Mesenchymal stem cell (in vitro differentiated cells and primary cell): ENCODE measurements at regions not wholly inside any gene's neighbourhood (a gene's known extent, or its start where the extent isn't known, plus 50 kb on each side); places are given as distances from the start of the nearest gene placed in this dataset.
A peak's percentile ranks its signal among the peaks of the same experiment; 100 is the strongest.

Source experiments
- DNase-seq: peaks from one replicate; pipeline ENCODE4 v3.0.0-alpha.2; 2013
- H2AFZ ChIP-seq: one replicate; pipeline ENCODE4 v1.6.1; 2013; ENCODE audit warnings: low read depth, mild to moderate bottlenecking, control low read depth, inconsistent platforms, low read length, moderate library complexity
- H2AK5ac ChIP-seq: 2 replicates; pipeline ENCODE4 v1.6.1; 2013; ENCODE audit warnings: low read length, moderate library complexity, mild to moderate bottlenecking, inconsistent platforms; ENCODE audit not compliant: severe bottlenecking
- H2BK120ac ChIP-seq: one replicate; pipeline ENCODE4 v1.6.1; 2013; ENCODE audit warnings: low read depth, mild to moderate bottlenecking, inconsistent platforms, low read length, moderate library complexity
- H2BK12ac ChIP-seq, 2 experiments: one replicate each; pipeline ENCODE4 v1.6.1; 2013; ENCODE audit warnings: inconsistent platforms in 2 of 2, low read length in 2 of 2, mild to moderate bottlenecking in 2 of 2, moderate library complexity in 2 of 2, control low read depth in 1 of 2
- H2BK15ac ChIP-seq: one replicate; pipeline ENCODE4 v1.6.1; 2013; ENCODE audit warnings: mild to moderate bottlenecking, low read depth, inconsistent platforms; ENCODE audit not compliant: poor library complexity, severe bottlenecking
- H2BK5ac ChIP-seq: 2 replicates; pipeline ENCODE4 v1.6.1; 2013; ENCODE audit warnings: low read depth, mild to moderate bottlenecking, low read length, control low read depth, inconsistent platforms; ENCODE audit not compliant: poor library complexity, severe bottlenecking
- H3K14ac ChIP-seq, 2 experiments: one replicate each; pipeline ENCODE4 v1.6.1; 2013; ENCODE audit warnings: inconsistent platforms in 2 of 2, low read length in 2 of 2, control low read depth in 1 of 2, mild to moderate bottlenecking in 1 of 2, moderate library complexity in 1 of 2
- H3K18ac ChIP-seq, 2 experiments: one replicate each; pipeline ENCODE4 v1.6.1; 2013; ENCODE audit warnings: inconsistent platforms in 2 of 2, low read length in 2 of 2, control low read depth in 1 of 2, low read depth in 1 of 2, mild to moderate bottlenecking in 1 of 2
- H3K23ac ChIP-seq, 2 experiments: one replicate each; pipeline ENCODE4 v1.6.1; 2013; ENCODE audit warnings: inconsistent platforms in 2 of 2, low read length in 2 of 2, mild to moderate bottlenecking in 2 of 2, moderate library complexity in 2 of 2, control low read depth in 1 of 2
- H3K27ac ChIP-seq: 2 replicates; pipeline ENCODE4 v1.5.1; 2013; ENCODE audit warnings: mild to moderate bottlenecking, moderate library complexity, low read length, control low read depth, inconsistent platforms; ENCODE audit not compliant: poor library complexity, severe bottlenecking
- H3K27me3 ChIP-seq, 2 experiments: 2 replicates each; pipeline versions ENCODE4 v1.6.1 to v1.7.0; 2013; ENCODE audit warnings: low read length in 2 of 2, mild to moderate bottlenecking in 2 of 2, moderate library complexity in 2 of 2, control low read depth in 1 of 2, inconsistent platforms in 1 of 2; ENCODE audit not compliant: control insufficient read depth in 1 of 2, insufficient read depth in 1 of 2
- H3K36me3 ChIP-seq, 2 experiments: 2 replicates each; pipeline versions ENCODE4 v1.6.1 to v1.7.0; 2013; ENCODE audit warnings: low read length in 2 of 2, control low read depth in 1 of 2, inconsistent platforms in 1 of 2, low read depth in 1 of 2, mild to moderate bottlenecking in 1 of 2; ENCODE audit not compliant: insufficient read depth in 2 of 2, control insufficient read depth in 1 of 2
- H3K4ac ChIP-seq, 2 experiments: one replicate each; pipeline ENCODE4 v1.6.1; 2013; ENCODE audit warnings: inconsistent platforms in 2 of 2, low read length in 2 of 2, mild to moderate bottlenecking in 2 of 2, moderate library complexity in 2 of 2, control low read depth in 1 of 2, low read depth in 1 of 2
- H3K4me1 ChIP-seq: 2 replicates; pipeline ENCODE4 v1.6.1; 2013; ENCODE audit warnings: low read depth, low read length, control low read depth; ENCODE audit not compliant: control insufficient read depth, insufficient read depth
- H3K4me2 ChIP-seq: 2 replicates; pipeline ENCODE4 v1.6.1; 2013; ENCODE audit warnings: low read length, mild to moderate bottlenecking, inconsistent platforms; ENCODE audit not compliant: poor library complexity, severe bottlenecking
- H3K4me3 ChIP-seq, 2 experiments: 2 replicates each; pipeline versions ENCODE4 v1.5.1 to v1.7.0; 2013; ENCODE audit warnings: low read length in 2 of 2, mild to moderate bottlenecking in 2 of 2, control low read depth in 1 of 2, low read depth in 1 of 2; ENCODE audit not compliant: insufficient read depth in 1 of 2
- H3K79me1 ChIP-seq: replicated peaks from 2 replicates; pipeline ENCODE4 v1.6.1; 2013; ENCODE audit warnings: mild to moderate bottlenecking, control low read depth, low read length, inconsistent platforms; ENCODE audit not compliant: poor library complexity, severe bottlenecking
- H3K9ac ChIP-seq: 2 replicates; pipeline ENCODE4 v1.7.0; 2013; ENCODE audit warnings: mild to moderate bottlenecking, low read length, moderate library complexity
- H3K9me3 ChIP-seq: 2 replicates; pipeline ENCODE4 v1.7.0; 2013; ENCODE audit warnings: mild to moderate bottlenecking, low read length; ENCODE audit not compliant: control insufficient read depth
- H4K8ac ChIP-seq: one replicate; pipeline ENCODE4 v1.6.1; 2013; ENCODE audit warnings: inconsistent platforms, mild to moderate bottlenecking, low read length, moderate library complexity
- H4K91ac ChIP-seq: one replicate; pipeline ENCODE4 v1.6.1; 2013; ENCODE audit warnings: mild to moderate bottlenecking, low read length, inconsistent platforms
- WGBS: methylation state at CpG from one replicate; pipeline ENCODE4 v1.1.7; 2013; ENCODE audit warnings: mixed read lengths; 5-methylcytosine and 5-hydroxymethylcytosine counted together

GRCh38 chr13:106297283-106297682 lies 238.2 kb downstream of the EFNB2 start:
- H3K4me1 ChIP-seq: no peaks in the 10 kb centered on the region
- no peak overlapping the region for H3K14ac ChIP-seq
- no peak overlapping the region for H2AFZ ChIP-seq
- peak overlapping the region; percentile 23 for H4K8ac ChIP-seq
- H2BK120ac ChIP-seq: no peak overlapping the region
- H3K79me1 ChIP-seq: no peaks in the 10 kb centered on the region
- H3K36me3 ChIP-seq: no peaks in the 10 kb centered on the region
- H3K27me3 ChIP-seq: peaks cover 0 to 3% of the 10 kb centered on the region in 2 experiments
- H3K23ac ChIP-seq: no peak overlapping the region
- H3K9me3 ChIP-seq: no peaks in the 10 kb centered on the region
- no peak overlapping the region for H3K4ac ChIP-seq
- H3K4me2 ChIP-seq: no peak overlapping the region
- no peak overlapping the region for H3K9ac ChIP-seq
- H2AK5ac ChIP-seq: no peak overlapping the region
- no peak overlapping the region for H3K18ac ChIP-seq
- WGBS: no CpG with 5 or more reads among the region's 1 CpG
- no peak overlapping the region for H4K91ac ChIP-seq
- H2BK15ac ChIP-seq: no peak overlapping the region
- DNase-seq: no peak
- H3K4me3 ChIP-seq: no peak overlapping the region
- no peak overlapping the region for H3K27ac ChIP-seq
- H2BK5ac ChIP-seq: no peak overlapping the region
- no peak overlapping the region for H2BK12ac ChIP-seq

DNA sequence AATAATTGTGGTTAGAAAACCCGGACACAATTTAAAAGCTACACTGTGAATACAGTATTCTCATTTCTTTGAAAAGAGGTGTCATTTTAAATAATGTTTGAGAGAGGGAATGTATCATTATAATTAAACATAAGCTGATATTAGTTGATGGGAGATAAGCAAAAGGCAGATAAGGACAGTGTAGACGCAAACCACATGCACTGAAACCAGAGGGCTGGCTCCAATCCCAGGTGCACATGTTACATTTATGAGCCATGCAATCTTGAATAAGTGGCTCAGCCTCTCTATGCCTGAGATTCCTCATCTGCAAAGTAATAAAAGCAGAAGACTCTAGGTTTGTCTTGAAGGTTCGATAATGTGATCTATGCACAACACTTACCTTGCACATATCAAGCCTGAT lies 238.7 kb downstream of the EFNB2 start:
- H3K9me3 ChIP-seq: no peaks in the 10 kb centered on the region
- H3K23ac ChIP-seq: no peak overlapping the region
- no peak for DNase-seq
- 94% methylated on average over 2 of the region's 3 CpGs for WGBS
- no peak overlapping the region for H2BK5ac ChIP-seq
- H2BK15ac ChIP-seq: no peak overlapping the region
- H3K36me3 ChIP-seq: no peaks in the 10 kb centered on the region
- no peak overlapping the region for H4K8ac ChIP-seq
- no peak overlapping the region for H2AFZ ChIP-seq
- H2BK12ac ChIP-seq: no peak overlapping the region
- H3K4me2 ChIP-seq: no peak overlapping the region
- H2AK5ac ChIP-seq: no peak overlapping the region
- no peak overlapping the region for H4K91ac ChIP-seq
- H3K27ac ChIP-seq: no peak overlapping the region
- H3K4ac ChIP-seq: no peak overlapping the region
- H3K4me1 ChIP-seq: no peaks in the 10 kb centered on the region
- no peak overlapping the region for H2BK120ac ChIP-seq
- no peak overlapping the region for H3K4me3 ChIP-seq
- H3K27me3 ChIP-seq: peaks cover 0 to 3% of the 10 kb centered on the region in 2 experiments
- no peaks in the 10 kb centered on the region for H3K79me1 ChIP-seq
- H3K9ac ChIP-seq: no peak overlapping the region
- no peak overlapping the region for H3K18ac ChIP-seq
- no peak overlapping the region for H3K14ac ChIP-seq

GRCh38 chr13:106295971-106296370 lies 239.5 kb downstream of the EFNB2 start:
- no peak overlapping the region for H4K91ac ChIP-seq
- no peak overlapping the region for H3K4me2 ChIP-seq
- H3K4me3 ChIP-seq: no peak overlapping the region
- no peak overlapping the region for H2AK5ac ChIP-seq
- DNase-seq: no peak
- no peak overlapping the region for H2BK5ac ChIP-seq
- no peak overlapping the region for H2AFZ ChIP-seq
- no peak overlapping the region for H3K4ac ChIP-seq
- no peak overlapping the region for H2BK120ac ChIP-seq
- no peak overlapping the region for H2BK15ac ChIP-seq
- H4K8ac ChIP-seq: no peak overlapping the region
- no peak overlapping the region for H3K14ac ChIP-seq
- H3K9me3 ChIP-seq: no peaks in the 10 kb centered on the region
- H3K79me1 ChIP-seq: no peaks in the 10 kb centered on the region
- no peaks in the 10 kb centered on the region for H3K4me1 ChIP-seq
- H3K36me3 ChIP-seq: no peaks in the 10 kb centered on the region
- no peak overlapping the region for H3K18ac ChIP-seq
- H3K27ac ChIP-seq: no peak overlapping the region
- H3K27me3 ChIP-seq: peaks cover 0 to 3% of the 10 kb centered on the region in 2 experiments
- H3K9ac ChIP-seq: no peak overlapping the region
- 96% methylated on average over 5 of the region's 7 CpGs for WGBS
- H2BK12ac ChIP-seq: no peak overlapping the region
- H3K23ac ChIP-seq: no peak overlapping the region

GRCh38 chr13:106291006-106291405 lies 244.5 kb downstream of the EFNB2 start:
- peak; percentile 60 for DNase-seq

More at GRCh38 chr13:106291006-106291405, 244.5 kb downstream of the EFNB2 start:
- Histone ChIP-seq H3K79me1 (no peaks in the 10 kb centered on the region), H2BK5ac (no peak overlapping the region), H3K4me2 (no peak overlapping the region), H3K9ac (no peak overlapping the region), H3K9me3 (no peaks in the 10 kb centered on the region), H3K27ac (no peak overlapping the region), H4K8ac (no peak overlapping the region), H2BK15ac (no peak overlapping the region), H3K36me3 (no peaks in the 10 kb centered on the region), H3K18ac (no peak overlapping the region), H3K23ac (no peak overlapping the region), H3K14ac (no peak overlapping the region), H2AK5ac (no peak overlapping the region), H3K4me1 (no peaks in the 10 kb centered on the region), H2BK12ac (no peak overlapping the region), H2AFZ (no peak overlapping the region), H2BK120ac (no peak overlapping the region), H3K4ac (no peak overlapping the region), H3K4me3 (no peak overlapping the region), H3K27me3 (peaks cover 0 to 3% of the 10 kb centered on the region in 2 experiments), H4K91ac (no peak overlapping the region)
- 69% methylated on average over 1 of the region's 1 CpG for WGBS
